Endodermal cell (in vitro differentiated cells): ENCODE measurements at regions not wholly inside any gene's neighbourhood (a gene's known extent, or its start where the extent isn't known, plus 50 kb on each side); places are given as distances from the start of the nearest gene placed in this dataset.

Experiments used
- DNase-seq: peaks from one replicate; pipeline ENCODE4 v3.0.0-alpha.2; 2017
- H3K27ac ChIP-seq: 2 replicates; pipeline ENCODE4 v1.5.1; 2013; ENCODE audit warnings: mild to moderate bottlenecking, low read depth, low read length, moderate library complexity
- H3K27me3 ChIP-seq: 2 replicates; pipeline ENCODE4 v1.6.1; 2013; ENCODE audit warnings: mild to moderate bottlenecking, low read length, moderate library complexity; ENCODE audit not compliant: insufficient read depth, control insufficient read depth, poor library complexity, severe bottlenecking
- H3K36me3 ChIP-seq: 2 replicates; pipeline ENCODE4 v1.7.0; 2013; ENCODE audit warnings: mild to moderate bottlenecking, low read length, moderate library complexity; ENCODE audit not compliant: control insufficient read depth, insufficient read depth
- H3K4me1 ChIP-seq: one replicate; pipeline ENCODE4 v1.7.0; 2013; ENCODE audit warnings: low read length; ENCODE audit not compliant: control insufficient read depth, insufficient read depth
- H3K4me3 ChIP-seq: 2 replicates; pipeline ENCODE4 v1.5.1; 2013; ENCODE audit warnings: mild to moderate bottlenecking, low read length, moderate library complexity
- H3K9ac ChIP-seq: 2 replicates; pipeline ENCODE4 v1.6.1; 2013; ENCODE audit warnings: mild to moderate bottlenecking, low read length, moderate library complexity; ENCODE audit not compliant: poor library complexity, severe bottlenecking; ENCODE audit errors: extremely low read depth
- H3K9me3 ChIP-seq: 2 replicates; pipeline ENCODE4 v1.6.1; 2013; ENCODE audit warnings: mild to moderate bottlenecking, low read length, moderate library complexity; ENCODE audit not compliant: control insufficient read depth
- H3K27ac Mint-ChIP-seq: 2 replicates; pipeline ENCODE4 v1.8.0; 2020; ENCODE audit warnings: mixed read lengths
- H3K27me3 Mint-ChIP-seq: 2 replicates; pipeline ENCODE4 v1.8.0; 2021; ENCODE audit warnings: mild to moderate bottlenecking, mixed read lengths; ENCODE audit not compliant: insufficient read depth
- H3K36me3 Mint-ChIP-seq: 2 replicates; pipeline ENCODE4 v1.8.0; 2020; ENCODE audit warnings: low read depth, mixed read lengths
- H3K4me1 Mint-ChIP-seq: 2 replicates; pipeline ENCODE4 v1.8.0; 2020; ENCODE audit warnings: mixed read lengths
- H3K4me3 Mint-ChIP-seq: 2 replicates; pipeline ENCODE4 v1.8.0; 2020; ENCODE audit warnings: mild to moderate bottlenecking, moderate library complexity, mixed read lengths
- H3K9me3 Mint-ChIP-seq: 2 replicates; pipeline ENCODE4 v1.8.0; 2020; ENCODE audit warnings: mild to moderate bottlenecking, mixed read lengths
- WGBS, 2 experiments: methylation state at CpG; one replicate each; pipeline versions ENCODE4 v1.1.5 to v1.1.7; 2013; ENCODE audit warnings: missing lambda C conversion rate in 2 of 2, mixed read lengths in 1 of 2; ENCODE audit not compliant: insufficient coverage in 1 of 2, insufficient read length in 1 of 2; 5-methylcytosine and 5-hydroxymethylcytosine counted together
- TF ChIP-seq, protein P1 (sequence below): fragments of 200-600 bp; sonication (generic); conservative IDR thresholded peaks from 2 replicates; pipeline ENCODE4 v1.5.0; 2021; ENCODE audit warnings: antibody characterized with exemption, mild to moderate bottlenecking

DNA sequence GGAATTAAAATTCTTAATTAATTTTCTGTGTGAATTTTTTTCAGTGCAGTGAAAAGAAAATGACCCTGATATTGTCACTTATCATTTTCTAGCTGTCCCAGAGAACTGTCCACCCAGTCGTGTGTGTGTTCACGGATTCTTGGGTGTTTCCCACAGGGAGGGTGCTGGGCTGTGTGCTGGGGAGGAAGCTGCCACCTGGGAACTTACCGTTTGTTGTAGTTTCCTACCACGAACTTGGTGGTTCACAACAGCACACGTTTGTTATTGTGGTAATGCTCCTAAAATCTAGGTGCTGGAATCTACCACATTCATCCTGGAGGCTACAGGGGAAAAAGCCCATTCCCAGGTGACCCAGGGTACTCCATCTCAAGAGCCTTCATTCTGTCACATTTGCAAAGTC lies 276.1 kb downstream of the GLRX3 start:
- TF ChIP-seq, protein P1, sequence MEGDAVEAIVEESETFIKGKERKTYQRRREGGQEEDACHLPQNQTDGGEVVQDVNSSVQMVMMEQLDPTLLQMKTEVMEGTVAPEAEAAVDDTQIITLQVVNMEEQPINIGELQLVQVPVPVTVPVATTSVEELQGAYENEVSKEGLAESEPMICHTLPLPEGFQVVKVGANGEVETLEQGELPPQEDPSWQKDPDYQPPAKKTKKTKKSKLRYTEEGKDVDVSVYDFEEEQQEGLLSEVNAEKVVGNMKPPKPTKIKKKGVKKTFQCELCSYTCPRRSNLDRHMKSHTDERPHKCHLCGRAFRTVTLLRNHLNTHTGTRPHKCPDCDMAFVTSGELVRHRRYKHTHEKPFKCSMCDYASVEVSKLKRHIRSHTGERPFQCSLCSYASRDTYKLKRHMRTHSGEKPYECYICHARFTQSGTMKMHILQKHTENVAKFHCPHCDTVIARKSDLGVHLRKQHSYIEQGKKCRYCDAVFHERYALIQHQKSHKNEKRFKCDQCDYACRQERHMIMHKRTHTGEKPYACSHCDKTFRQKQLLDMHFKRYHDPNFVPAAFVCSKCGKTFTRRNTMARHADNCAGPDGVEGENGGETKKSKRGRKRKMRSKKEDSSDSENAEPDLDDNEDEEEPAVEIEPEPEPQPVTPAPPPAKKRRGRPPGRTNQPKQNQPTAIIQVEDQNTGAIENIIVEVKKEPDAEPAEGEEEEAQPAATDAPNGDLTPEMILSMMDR = no peak
- H3K27ac ChIP-seq = no peak overlapping the region
- no peak overlapping the region for H3K9ac ChIP-seq
- Mint-ChIP-seq H3K27ac (no peak overlapping the region), H3K36me3 (no peaks in the 10 kb centered on the region), H3K4me1 (peaks cover 5% of the 10 kb centered on the region), H3K9me3 (peaks cover 13% of the 10 kb centered on the region), H3K27me3 (peaks cover 13% of the 10 kb centered on the region), H3K4me3 (no peak overlapping the region)
- 89 to 92% methylated on average over 4 to 5 of the region's 5 CpGs for WGBS, 2 experiments
- peak; percentile 12 for DNase-seq
- H3K36me3 ChIP-seq = no peaks in the 10 kb centered on the region
- no peaks in the 10 kb centered on the region for H3K4me1 ChIP-seq
- H3K27me3 ChIP-seq = no peaks in the 10 kb centered on the region
- no peaks in the 10 kb centered on the region for H3K9me3 ChIP-seq
- H3K4me3 ChIP-seq = no peak overlapping the region

DNA sequence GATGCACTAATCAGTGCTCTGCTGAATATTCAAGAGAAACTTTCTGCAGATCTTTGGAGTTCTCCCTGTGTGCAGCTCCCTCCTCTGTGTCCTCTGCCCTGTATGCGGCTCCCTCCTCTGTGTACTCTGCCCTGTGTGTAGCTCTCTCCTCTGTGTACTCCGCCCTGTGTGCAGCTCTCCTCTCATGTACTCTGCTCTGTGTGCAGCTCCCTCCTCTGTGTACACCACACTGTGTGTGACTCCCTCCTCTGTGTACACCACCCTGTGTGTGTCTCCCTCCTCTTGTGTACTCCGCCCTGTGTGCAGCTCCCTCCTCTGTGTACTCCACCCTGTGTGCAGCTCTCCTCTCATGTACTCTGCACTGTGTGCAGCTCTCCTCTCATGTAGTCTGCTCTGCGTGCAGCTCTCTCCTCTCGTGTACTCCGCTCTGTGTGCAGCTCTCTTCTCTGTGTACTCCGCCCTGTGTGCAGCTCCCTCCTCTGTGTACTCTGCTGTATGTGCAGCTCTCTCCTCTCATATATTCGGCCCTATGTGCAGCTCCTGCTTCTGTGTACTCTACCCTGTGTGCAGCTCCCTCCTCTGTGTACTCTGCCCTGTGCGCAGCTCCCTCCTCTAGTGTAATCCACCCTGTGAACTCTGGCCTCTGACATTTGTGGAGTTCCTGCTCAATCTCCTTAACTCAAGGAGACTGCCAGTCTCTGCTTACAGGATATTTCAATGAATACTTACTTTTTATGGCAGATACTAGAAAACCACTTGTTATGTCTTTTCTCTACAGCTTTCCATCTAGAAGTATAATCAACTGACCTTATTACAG lies 280.4 kb downstream of the GLRX3 start:
- H3K27me3 ChIP-seq = no peaks in the 10 kb centered on the region
- H3K4me3 ChIP-seq = no peak overlapping the region
- Mint-ChIP-seq H3K27ac (no peak overlapping the region), H3K9me3 (peaks cover 13% of the 10 kb centered on the region), H3K36me3 (no peaks in the 10 kb centered on the region), H3K4me3 (no peak overlapping the region), H3K27me3 (peaks cover 6% of the 10 kb centered on the region), H3K4me1 (peaks cover 4% of the 10 kb centered on the region)
- H3K36me3 ChIP-seq = no peaks in the 10 kb centered on the region
- H3K4me1 ChIP-seq = no peaks in the 10 kb centered on the region
- 90 to 92% methylated on average over 9 of the region's 9 CpGs for WGBS, 2 experiments
- H3K9ac ChIP-seq = no peak overlapping the region
- DNase-seq = peak; percentile 36
- H3K27ac ChIP-seq = no peak overlapping the region
- H3K9me3 ChIP-seq = no peaks in the 10 kb centered on the region
- TF ChIP-seq, protein P1 = no peak

DNA sequence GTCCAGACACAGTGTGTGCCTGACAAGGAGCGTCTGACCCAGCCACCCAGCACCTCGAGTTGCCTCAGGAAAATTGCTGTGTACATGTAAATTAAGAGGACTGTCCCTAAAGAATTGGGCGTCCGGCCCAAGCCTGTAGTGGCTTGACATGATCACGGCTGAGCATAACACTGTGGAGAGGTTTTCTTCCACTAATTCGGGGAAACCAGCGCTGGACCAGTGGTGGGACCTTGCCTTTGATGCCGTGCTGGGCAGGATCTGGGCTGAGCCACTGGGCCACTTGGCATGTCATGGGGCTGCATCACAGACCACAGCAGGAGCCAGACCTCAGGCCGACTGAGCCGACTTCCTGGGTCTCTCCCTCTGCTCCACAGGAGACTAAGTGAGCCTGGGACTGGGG lies 282.5 kb downstream of the GLRX3 start:
- Histone ChIP-seq H3K4me3 (no peak overlapping the region), H3K4me1 (no peaks in the 10 kb centered on the region), H3K27me3 (no peaks in the 10 kb centered on the region), H3K36me3 (no peaks in the 10 kb centered on the region), H3K27ac (no peak overlapping the region), H3K9ac (no peak overlapping the region), H3K9me3 (no peaks in the 10 kb centered on the region)
- TF ChIP-seq, protein P1 = no peak
- Mint-ChIP-seq H3K36me3 (no peaks in the 10 kb centered on the region), H3K4me1 (no peaks in the 10 kb centered on the region), H3K4me3 (no peak overlapping the region), H3K27me3 (peaks cover 6% of the 10 kb centered on the region), H3K27ac (no peak overlapping the region), H3K9me3 (peaks cover 13% of the 10 kb centered on the region)
- 77 to 84% methylated on average over 9 to 10 of the region's 10 CpGs for WGBS, 2 experiments
- peak; percentile 24 for DNase-seq
